ENCODE measurements at regions not wholly inside any gene's neighbourhood (a gene's known extent, or its start where the extent isn't known, plus 50 kb on each side); places are given as distances from the start of the nearest gene placed in this dataset.

GRCh38 chr10:69738071-69738470, 63.6 kb upstream of the COL13A1 start:
- TF ChIP-seq EZH2 (IDR thresholded peaks at IDR 0.05; ENCODE audit: borderline replicate concordance, low read length), result no peak
- TF ChIP-seq, protein P1, sequence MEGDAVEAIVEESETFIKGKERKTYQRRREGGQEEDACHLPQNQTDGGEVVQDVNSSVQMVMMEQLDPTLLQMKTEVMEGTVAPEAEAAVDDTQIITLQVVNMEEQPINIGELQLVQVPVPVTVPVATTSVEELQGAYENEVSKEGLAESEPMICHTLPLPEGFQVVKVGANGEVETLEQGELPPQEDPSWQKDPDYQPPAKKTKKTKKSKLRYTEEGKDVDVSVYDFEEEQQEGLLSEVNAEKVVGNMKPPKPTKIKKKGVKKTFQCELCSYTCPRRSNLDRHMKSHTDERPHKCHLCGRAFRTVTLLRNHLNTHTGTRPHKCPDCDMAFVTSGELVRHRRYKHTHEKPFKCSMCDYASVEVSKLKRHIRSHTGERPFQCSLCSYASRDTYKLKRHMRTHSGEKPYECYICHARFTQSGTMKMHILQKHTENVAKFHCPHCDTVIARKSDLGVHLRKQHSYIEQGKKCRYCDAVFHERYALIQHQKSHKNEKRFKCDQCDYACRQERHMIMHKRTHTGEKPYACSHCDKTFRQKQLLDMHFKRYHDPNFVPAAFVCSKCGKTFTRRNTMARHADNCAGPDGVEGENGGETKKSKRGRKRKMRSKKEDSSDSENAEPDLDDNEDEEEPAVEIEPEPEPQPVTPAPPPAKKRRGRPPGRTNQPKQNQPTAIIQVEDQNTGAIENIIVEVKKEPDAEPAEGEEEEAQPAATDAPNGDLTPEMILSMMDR (conservative IDR thresholded peaks at IDR 0.05 in 1 of 2, IDR thresholded peaks at IDR 0.05 in 1 of 2; ENCODE audit: extremely low read depth in 1 of 2, insufficient read depth in 1 of 2, low read depth in 1 of 2, low read length in 2 of 2), result no peak
